HEK293T (cell line): ENCODE measurements at regions not wholly inside any gene's neighbourhood (a gene's known extent, or its start where the extent isn't known, plus 50 kb on each side); places are given as distances from the start of the nearest gene placed in this dataset.

Experiments used
- ARNT ChIP-seq: fragments of 450-650 bp; IDR thresholded peaks from 2 replicates; pipeline ENCODE4 v1.6.1; 2017; ENCODE audit warnings: mild to moderate bottlenecking
- BHLHE40 ChIP-seq: fragments of 450-650 bp; IDR thresholded peaks from 2 replicates; pipeline ENCODE4 v1.6.1; 2016; ENCODE audit warnings: mild to moderate bottlenecking, moderate library complexity, borderline replicate concordance
- ELF4 ChIP-seq: fragments of 450-650 bp; IDR thresholded peaks from 2 replicates; pipeline ENCODE4 v1.6.1; 2017; ENCODE audit warnings: antibody characterized with exemption
- FOXA1 ChIP-seq: fragments of 450-650 bp; IDR thresholded peaks from 2 replicates; pipeline ENCODE4 v1.6.1; 2016; ENCODE audit warnings: mild to moderate bottlenecking
- FOXK2 ChIP-seq: fragments of 450-650 bp; IDR thresholded peaks from 2 replicates; pipeline ENCODE4 v1.6.1; 2016; ENCODE audit warnings: mild to moderate bottlenecking
- FOXM1 ChIP-seq: fragments of 450-650 bp; IDR thresholded peaks from 2 replicates; pipeline ENCODE4 v1.6.1; 2017; ENCODE audit warnings: mild to moderate bottlenecking, borderline replicate concordance
- NFRKB ChIP-seq: fragments of 450-650 bp; IDR thresholded peaks from 2 replicates; pipeline ENCODE4 v1.6.1; 2016; ENCODE audit warnings: mild to moderate bottlenecking, moderate library complexity
- PKNOX1 ChIP-seq: fragments of 450-650 bp; IDR thresholded peaks from 2 replicates; pipeline ENCODE4 v1.6.1; 2016
- SP1 ChIP-seq: fragments of 450-650 bp; IDR thresholded peaks from 2 replicates; pipeline ENCODE4 v1.6.1; 2017
- SUZ12 ChIP-seq: fragments of 450-650 bp; IDR thresholded peaks from 2 replicates; pipeline ENCODE4 v1.6.1; 2016; ENCODE audit warnings: mild to moderate bottlenecking
- TARDBP ChIP-seq: fragments of 450-650 bp; IDR thresholded peaks from 2 replicates; pipeline ENCODE4 v1.6.1; 2016
- ZNF384 ChIP-seq: fragments of 450-650 bp; IDR thresholded peaks from 2 replicates; pipeline ENCODE4 v1.6.1; 2016

DNA sequence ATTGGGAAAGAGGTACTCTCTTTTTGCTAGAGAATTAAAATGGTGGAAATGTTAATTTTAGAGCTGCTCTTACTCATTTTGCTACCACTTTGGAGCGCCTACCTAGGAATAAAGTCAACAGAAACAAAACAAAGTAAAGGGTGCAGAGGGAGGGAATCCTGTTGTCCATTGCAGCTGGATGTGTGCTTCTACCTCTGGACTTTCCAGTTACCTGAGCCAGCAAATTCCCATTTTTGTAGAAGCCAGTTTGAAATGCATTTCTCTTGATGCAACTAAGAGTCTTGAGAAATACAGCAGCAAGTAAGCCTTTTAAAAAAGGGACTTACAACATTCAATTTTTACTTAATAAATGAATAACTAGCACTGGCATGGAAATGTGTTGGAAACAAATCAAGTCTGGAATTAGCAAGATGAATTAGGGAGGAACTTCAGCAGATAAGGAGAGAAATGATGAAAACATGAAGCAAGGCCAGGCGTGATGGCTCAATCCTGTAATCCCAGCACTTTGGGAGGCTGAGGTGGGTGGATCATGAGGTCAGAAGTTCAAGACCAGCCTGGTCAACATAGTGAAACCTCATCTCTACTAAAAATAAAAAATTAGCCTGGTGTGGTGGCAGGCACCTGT, 113.5 kb upstream of the CTTNBP2 start:
- TF ChIP-seq FOXA1: no peak
- TF ChIP-seq SP1: no peak
- TF ChIP-seq ELF4: no peak
- no peak for TF ChIP-seq TARDBP
- TF ChIP-seq BHLHE40: no peak
- TF ChIP-seq NFRKB: no peak
- TF ChIP-seq FOXM1: no peak
- TF ChIP-seq ZNF384: no peak
- no peak for TF ChIP-seq FOXK2
- no peak for TF ChIP-seq PKNOX1
- TF ChIP-seq SUZ12: no peak
- TF ChIP-seq ARNT: no peak
